ENCODE measurements at regions not wholly inside any gene's neighbourhood (a gene's known extent, or its start where the extent isn't known, plus 50 kb on each side); places are given as distances from the start of the nearest gene placed in this dataset.

GRCh38 chr20:60693496-60694133 lies 558.4 kb upstream of the CDH4 start:
- no peak for DNase-seq (ENCODE audit: low read depth in 2 of 2)

- DNase-seq (ENCODE audit: low read depth in 2 of 2), result no peak
Observed at GRCh38 chr20:60694763-60695162, 557.3 kb upstream of the CDH4 start.

- DNase-seq (ENCODE audit: low read depth in 2 of 2), result no peak
Observed at GRCh38 chr20:60695226-60696000, 556.6 kb upstream of the CDH4 start.

GRCh38 chr20:60697252-60697651 lies 554.8 kb upstream of the CDH4 start:
- no peak for DNase-seq (ENCODE audit: low read depth in 2 of 2)

- no peak for DNase-seq (ENCODE audit: low read depth in 2 of 2)
Observed at GRCh38 chr20:60700728-60701127, 551.3 kb upstream of the CDH4 start.

GRCh38 chr20:60704147-60704546 lies 547.9 kb upstream of the CDH4 start:
- no peak for DNase-seq (ENCODE audit: low read depth in 2 of 2)

- no peak for DNase-seq (ENCODE audit: low read depth in 2 of 2)
Observed at GRCh38 chr20:60713396-60713795, 538.7 kb upstream of the CDH4 start.

- no peak for DNase-seq (ENCODE audit: low read depth in 2 of 2)
Observed at GRCh38 chr20:60715172-60715571, 536.9 kb upstream of the CDH4 start.

GRCh38 chr20:60718743-60719480 lies 533.1 kb upstream of the CDH4 start:
- no peak for DNase-seq (ENCODE audit: low read depth in 2 of 2)

- no peak for DNase-seq (ENCODE audit: low read depth in 2 of 2)
Observed at GRCh38 chr20:60725311-60725906, 526.7 kb upstream of the CDH4 start.

- no peak for DNase-seq (ENCODE audit: low read depth in 2 of 2)
Observed at GRCh38 chr20:60727425-60727824, 524.6 kb upstream of the CDH4 start.

GRCh38 chr20:60728705-60729104 lies 523.4 kb upstream of the CDH4 start:
- no peak for DNase-seq (ENCODE audit: low read depth in 2 of 2)

GRCh38 chr20:60729135-60729900 lies 522.7 kb upstream of the CDH4 start:
- DNase-seq (ENCODE audit: low read depth in 2 of 2), result no peak

- no peak for DNase-seq (ENCODE audit: low read depth in 2 of 2)
Observed at GRCh38 chr20:60732322-60732721, 519.7 kb upstream of the CDH4 start.

- no peak for DNase-seq (ENCODE audit: low read depth in 2 of 2)
Observed at GRCh38 chr20:60748086-60748485, 504.0 kb upstream of the CDH4 start.

GRCh38 chr20:60749804-60750602 lies 502.1 kb upstream of the CDH4 start:
- DNase-seq (ENCODE audit: low read depth in 2 of 2), result no peak

GRCh38 chr20:60750909-60751308 lies 501.2 kb upstream of the CDH4 start:
- no peak for DNase-seq (ENCODE audit: low read depth in 2 of 2)

- DNase-seq (ENCODE audit: low read depth in 2 of 2), result no peak
Observed at GRCh38 chr20:60751826-60752225, 500.2 kb upstream of the CDH4 start.

- no peak for DNase-seq (ENCODE audit: low read depth in 2 of 2)
Observed at GRCh38 chr20:60752741-60753420, 499.2 kb upstream of the CDH4 start.

GRCh38 chr20:60754856-60755255 lies 497.2 kb upstream of the CDH4 start:
- no peak for DNase-seq (ENCODE audit: low read depth in 2 of 2)

Measured in stimulated activated CD8-positive, alpha-beta memory T cell treated with anti-CD3 and anti-CD28 coated beads, Interleukin-7, amount 100 ng/mL, for 1 hour (primary cell).